MCF 10A (cell line): ENCODE measurements at regions not wholly inside any gene's neighbourhood (a gene's known extent, or its start where the extent isn't known, plus 50 kb on each side); places are given as distances from the start of the nearest gene placed in this dataset.

Experiments
- BruUV-seq: library from RNA; stranded (reverse); fragments of 400-500 nt; replicated peaks from 2 replicates; lab custom pipeline; 2021; lab: Mats Ljungman, UMichigan
- CTCF ChIA-PET: fragments of 300-600 bp; sonication (Branson Sonifier 250); formaldehyde crosslinking; extraction: SDS; loops from one replicate; lab custom pipeline; 2021; ENCODE audit warnings: antibody characterized with exemption, inconsistent platforms; lab: Yijun Ruan, JAX
- POLR2A ChIA-PET: fragments of 300-600, 350-650 bp; sonication (Branson Sonifier 250); formaldehyde crosslinking; extraction: SDS; loops from one replicate; lab custom pipeline; 2020; ENCODE audit warnings: antibody characterized with exemption, inconsistent platforms; lab: Yijun Ruan, JAX
- DNase-seq: peaks from one replicate; pipeline ENCODE4 v3.0.0-alpha.2; 2018; ENCODE audit not compliant: unreplicated experiment
- H3K27ac Mint-ChIP-seq: one replicate; pipeline ENCODE4 v1.8.0; 2022; ENCODE audit warnings: mild to moderate bottlenecking, low read depth, mixed read lengths; ENCODE audit not compliant: unreplicated experiment
- H3K27me3 Mint-ChIP-seq: one replicate; pipeline ENCODE4 v1.8.0; 2022; ENCODE audit warnings: mixed read lengths; ENCODE audit not compliant: insufficient read depth, unreplicated experiment
- H3K36me3 Mint-ChIP-seq: one replicate; pipeline ENCODE4 v1.8.0; 2022; ENCODE audit warnings: mild to moderate bottlenecking, moderate library complexity, mixed read lengths; ENCODE audit not compliant: insufficient read depth, unreplicated experiment
- H3K4me1 Mint-ChIP-seq: one replicate; pipeline ENCODE4 v1.8.0; 2022; ENCODE audit warnings: mixed read lengths; ENCODE audit not compliant: insufficient read depth, unreplicated experiment
- H3K4me3 Mint-ChIP-seq: one replicate; pipeline ENCODE4 v1.8.0; 2022; ENCODE audit warnings: mild to moderate bottlenecking, moderate library complexity, mixed read lengths; ENCODE audit not compliant: unreplicated experiment
- H3K9me3 Mint-ChIP-seq: one replicate; pipeline ENCODE4 v1.8.0; 2022; ENCODE audit warnings: mixed read lengths; ENCODE audit not compliant: unreplicated experiment
- CTCF ChIP-seq: fragments of 200-600 bp; IDR thresholded peaks from one replicate; pipeline ENCODE4 v1.8.0; 2022; ENCODE audit warnings: antibody characterized with exemption, mild to moderate bottlenecking; ENCODE audit not compliant: unreplicated experiment
- intact Hi-C: fragments of 100-400 bp; cut with micrococcal nuclease; formaldehyde crosslinking; loops from 2 replicates; pipeline ENCODE4 v1.14.1; 2022

GRCh38 chr2:186319105-186319504, 167.0 kb upstream of the ZC3H15 start:
- BruUV-seq, result no TSS peak
- intact Hi-C loops, result no loop called here
- TF ChIP-seq CTCF, result no peak
- Mint-ChIP-seq H3K27me3 (no peaks in the 10 kb centered on the region), H3K27ac (no peak overlapping the region), H3K4me3 (no peak overlapping the region), H3K9me3 (peaks cover 36% of the 10 kb centered on the region), H3K4me1 (no peaks in the 10 kb centered on the region), H3K36me3 (no peaks in the 10 kb centered on the region)
- CTCF ChIA-PET, result no interaction called here
- no peak for DNase-seq
- POLR2A ChIA-PET, result no interaction called here

- intact Hi-C loops, result no loop called here
- no TSS peak for BruUV-seq
- POLR2A ChIA-PET, result no interaction called here
- H3K4me1 Mint-ChIP-seq, result peaks cover 7% of the 10 kb centered on the region
- CTCF ChIA-PET, result no interaction called here
- TF ChIP-seq CTCF, result no peak
- peaks cover 12% of the 10 kb centered on the region for H3K9me3 Mint-ChIP-seq
- peaks cover 6% of the 10 kb centered on the region for H3K36me3 Mint-ChIP-seq
- H3K27ac Mint-ChIP-seq, result no peak overlapping the region
- no peak for DNase-seq
- H3K4me3 Mint-ChIP-seq, result no peak overlapping the region
- H3K27me3 Mint-ChIP-seq, result no peaks in the 10 kb centered on the region
Measured at GRCh38 chr2:186325827-186326535, 160.1 kb upstream of the ZC3H15 start.

- intact Hi-C loops, result no loop called here
- DNase-seq, result no peak
- no peak overlapping the region for H3K4me3 Mint-ChIP-seq
- BruUV-seq, result no TSS peak
- H3K9me3 Mint-ChIP-seq, result peaks cover 12% of the 10 kb centered on the region
- H3K27me3 Mint-ChIP-seq, result no peaks in the 10 kb centered on the region
- H3K4me1 Mint-ChIP-seq, result peaks cover 7% of the 10 kb centered on the region
- ChIA-PET CTCF (no interaction called here), POLR2A (no interaction called here)
- TF ChIP-seq CTCF, result no peak
- peaks cover 6% of the 10 kb centered on the region for H3K36me3 Mint-ChIP-seq
- no peak overlapping the region for H3K27ac Mint-ChIP-seq
Measured at GRCh38 chr2:186327251-186327868, 158.7 kb upstream of the ZC3H15 start.

DNA sequence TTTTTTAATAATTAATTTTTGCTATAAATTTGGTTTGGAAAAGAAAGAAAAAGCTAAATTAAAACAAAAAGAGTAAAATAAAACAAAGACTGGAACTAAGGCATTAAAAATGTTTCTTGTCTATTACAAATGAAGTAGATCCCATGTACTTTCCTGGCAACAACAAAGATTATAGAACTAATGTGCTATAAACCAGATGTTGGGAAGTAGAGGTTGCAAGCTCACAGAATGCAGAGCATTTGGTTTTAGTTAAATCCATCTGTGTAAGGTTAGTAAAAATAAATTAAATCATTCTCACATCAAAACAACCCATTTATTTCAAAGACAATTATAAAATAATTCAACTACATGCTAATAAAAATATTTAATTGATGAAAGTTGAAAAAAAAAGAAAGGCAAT, 157.2 kb upstream of the ZC3H15 start:
- CTCF ChIA-PET, result no interaction called here
- intact Hi-C loops, result no loop called here
- H3K4me1 Mint-ChIP-seq, result peaks cover 7% of the 10 kb centered on the region
- no peak for TF ChIP-seq CTCF
- H3K27me3 Mint-ChIP-seq, result no peaks in the 10 kb centered on the region
- no peak overlapping the region for H3K4me3 Mint-ChIP-seq
- POLR2A ChIA-PET, result interaction anchor here (0.6 kb wide), 1 partner anchor 113 kb away, joined by 3 read pairs; no protein-coding TSS in a partner anchor
- peaks cover 6% of the 10 kb centered on the region for H3K36me3 Mint-ChIP-seq
- peaks cover under 1% of the 10 kb centered on the region for H3K9me3 Mint-ChIP-seq
- BruUV-seq, result no TSS peak
- H3K27ac Mint-ChIP-seq, result no peak overlapping the region
- DNase-seq, result no peak
